Fibroblast of lung (primary cell): ENCODE measurements at regions not wholly inside any gene's neighbourhood (a gene's known extent, or its start where the extent isn't known, plus 50 kb on each side); places are given as distances from the start of the nearest gene placed in this dataset.
"Not testable (repeated sequence)": the region's sequence is repeated elsewhere in the genome, so short reads cannot be mapped to it uniquely, and the experiment has no call there.

Source experiments
- CTCF ChIP-seq, 2 donors: IDR thresholded peaks in 1 of 2; conservative IDR thresholded peaks in 1 of 2; 1 replicate in 1 of 2; 2 replicates in 1 of 2; pipeline ENCODE4 v1.5.1; 2011 to 2012; ENCODE audit warnings: low read length in 2 of 2, control low read depth in 1 of 2, inconsistent platforms in 1 of 2, low read depth in 1 of 2, mild to moderate bottlenecking in 1 of 2
- EZH2 ChIP-seq: IDR thresholded peaks from 2 replicates; pipeline ENCODE4 v1.5.1; 2012; ENCODE audit warnings: low read length, control low read depth, mild to moderate bottlenecking; ENCODE audit errors: missing control alignments

- TF ChIP-seq CTCF (conservative IDR thresholded peaks at IDR 0.05 in 1 of 2, IDR thresholded peaks at IDR 0.05 in 1 of 2; ENCODE audit: low read depth in 1 of 2, low read length in 2 of 2); EZH2: not testable (repeated sequence)
Measured at GRCh38 chr4:61011936-61012335, 188.2 kb upstream of the ADGRL3 start.
